COLO668 (cell line): ENCODE measurements at regions not wholly inside any gene's neighbourhood (a gene's known extent, or its start where the extent isn't known, plus 50 kb on each side); places are given as distances from the start of the nearest gene placed in this dataset.
"Not testable (repeated sequence)": the region's sequence is repeated elsewhere in the genome, so short reads cannot be mapped to it uniquely, and the experiment has no call there.

Experiments used
- DNase-seq: peaks from one replicate; lab custom pipeline; 2025; ENCODE audit not compliant: unreplicated experiment; lab: John Stamatoyannopoulos, UW

DNA sequence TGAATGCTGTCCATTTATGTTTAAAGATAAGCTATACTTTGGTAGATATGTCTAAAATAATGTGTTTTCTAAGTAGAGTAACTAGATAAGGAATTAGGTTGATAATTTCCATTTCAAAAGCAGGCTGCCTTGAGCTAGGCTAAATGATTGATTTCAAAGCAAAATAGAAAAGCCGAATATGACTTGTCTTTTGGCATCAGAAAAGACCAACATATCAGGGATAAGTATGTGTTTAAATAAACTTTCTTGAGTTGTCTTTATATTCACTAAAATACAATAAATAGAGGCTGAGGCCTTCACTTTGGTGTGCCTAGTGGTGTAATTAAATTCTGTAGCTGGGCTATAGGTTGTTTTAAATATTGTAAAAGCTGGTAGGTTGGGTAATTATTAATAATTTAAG is 569.0 kb downstream of the TAF11L14 start:
- no peak for DNase-seq

DNA sequence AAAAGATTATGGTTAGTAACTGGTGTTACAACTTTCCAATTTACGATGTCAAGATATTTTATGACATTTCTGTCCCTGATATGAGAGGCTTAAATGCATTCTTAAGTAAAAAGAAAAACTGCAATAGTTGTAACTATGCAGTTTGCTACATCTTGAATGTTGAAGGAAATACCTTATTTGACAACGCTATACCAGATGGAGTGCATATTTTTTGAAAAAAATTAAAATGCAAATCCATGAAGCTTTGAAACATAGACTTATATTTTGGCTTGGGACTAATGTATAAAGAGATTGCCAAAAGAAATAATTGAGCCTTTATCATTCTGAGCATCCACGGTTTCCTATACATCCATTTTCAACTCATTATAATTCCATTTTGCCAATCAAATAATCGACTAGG is 579.4 kb downstream of the TAF11L14 start:
- no peak for DNase-seq

DNA sequence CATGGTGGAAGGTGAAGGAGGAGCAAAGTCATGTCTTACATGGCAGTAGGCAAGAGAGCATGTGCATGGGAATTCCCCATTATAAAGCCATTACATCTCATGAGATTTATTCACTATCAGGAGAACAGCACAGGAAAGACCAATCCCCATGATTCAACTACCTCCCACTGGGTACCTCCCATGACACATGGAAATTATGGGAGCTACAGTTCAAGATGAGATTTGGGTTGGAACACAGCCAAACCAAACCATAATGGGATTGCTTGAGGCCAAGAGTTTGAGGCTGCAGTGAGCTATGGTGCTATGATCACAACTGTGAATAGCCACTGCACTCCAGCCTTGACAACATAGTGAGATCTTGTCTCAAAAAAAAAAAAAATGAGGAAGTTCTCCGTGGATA is 581.8 kb downstream of the TAF11L14 start:
- DNase-seq, result no peak

DNA sequence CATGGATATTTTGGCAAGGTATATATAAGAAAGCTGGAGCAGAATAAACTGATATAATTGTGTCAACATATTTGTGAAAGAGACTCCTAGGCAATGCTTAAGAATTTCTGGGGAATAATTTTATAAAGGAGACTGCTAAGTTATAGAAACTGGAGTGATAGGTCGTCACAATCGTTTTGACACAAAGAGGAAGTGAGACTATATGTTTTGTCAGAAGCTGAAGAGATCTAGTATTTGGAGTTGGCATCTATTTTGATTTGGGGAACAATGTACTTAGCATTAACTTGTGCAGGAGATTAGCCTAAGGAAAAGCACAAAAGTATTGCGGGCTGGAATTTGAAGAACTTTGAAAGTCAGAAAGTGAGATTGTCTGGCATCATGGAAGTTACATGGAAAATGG is 582.5 kb downstream of the TAF11L14 start:
- no peak for DNase-seq

DNA sequence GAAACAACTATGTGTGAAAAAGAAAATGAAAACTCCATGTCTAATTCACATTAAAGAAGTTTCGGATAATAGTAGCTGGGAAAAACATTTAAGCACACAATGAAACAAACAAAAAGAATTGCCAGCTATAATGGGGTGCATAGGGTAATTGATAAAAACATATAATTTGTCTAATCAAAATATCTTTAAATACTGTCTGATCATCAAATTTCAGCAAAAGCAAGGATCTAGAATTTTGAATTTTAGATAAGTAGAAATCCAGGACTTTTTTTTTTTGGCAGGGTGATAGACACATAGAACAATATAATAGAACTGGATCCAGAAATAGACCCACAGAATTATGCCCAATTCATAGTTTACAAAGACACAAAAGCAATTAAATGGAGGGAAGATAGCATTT is 585.0 kb downstream of the TAF11L14 start:
- no peak for DNase-seq

DNA sequence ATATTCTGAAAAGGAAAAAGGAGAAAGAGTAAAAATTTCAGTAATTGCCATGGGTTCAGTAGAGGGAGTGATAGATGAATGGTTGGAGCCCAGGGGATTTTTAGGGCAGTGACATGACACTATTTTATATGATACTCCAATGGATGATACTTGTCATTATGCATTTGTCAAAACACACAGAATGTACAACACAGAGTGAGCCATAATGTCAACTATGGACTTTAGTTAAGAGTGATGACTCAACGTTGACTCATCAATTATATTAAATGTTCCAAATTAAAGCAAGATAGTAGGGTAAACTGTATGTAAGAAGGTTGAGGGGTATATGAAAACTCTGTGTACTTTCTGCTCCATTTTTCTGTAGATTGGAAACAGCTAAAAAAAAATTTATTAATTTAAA is 586.4 kb downstream of the TAF11L14 start:
- no peak for DNase-seq

DNA sequence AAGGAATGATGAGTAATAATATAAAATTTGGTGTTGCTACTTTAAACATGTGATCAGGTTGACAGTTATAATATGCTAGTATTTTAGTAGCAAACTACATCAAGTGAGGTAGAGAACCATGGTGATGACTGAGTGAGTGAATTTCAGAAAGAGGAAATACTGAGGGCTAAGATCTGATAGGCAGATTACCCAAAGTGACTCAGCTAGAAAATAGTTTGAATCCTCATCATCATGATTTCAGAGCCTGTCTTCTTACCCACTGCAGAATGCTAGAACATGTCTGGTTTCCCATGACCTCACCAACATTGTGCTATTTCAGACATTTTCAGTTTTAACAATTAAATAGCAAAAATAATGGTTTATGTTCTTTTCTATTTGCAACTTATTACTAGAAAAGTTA is 602.1 kb downstream of the TAF11L14 start:
- no peak for DNase-seq

DNA sequence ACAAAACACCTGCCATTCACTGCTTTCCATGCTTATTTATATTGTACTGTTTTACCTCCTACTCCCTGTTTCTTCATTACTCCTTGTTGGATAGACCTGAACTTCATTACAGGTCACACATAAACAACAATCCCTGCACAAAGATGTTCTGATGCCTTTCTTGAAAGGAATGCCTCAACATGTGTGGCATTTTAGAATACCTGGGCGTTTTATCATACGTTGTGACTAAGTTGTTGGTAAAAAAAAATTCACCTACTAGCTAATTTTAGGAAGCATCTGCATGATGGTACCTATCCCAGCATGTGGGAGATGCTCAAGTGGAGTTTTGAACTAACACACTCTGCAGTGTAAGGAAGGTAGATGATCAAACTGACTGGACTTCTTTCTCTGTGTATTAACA is 604.1 kb downstream of the TAF11L14 start:
- DNase-seq, result no peak

DNA sequence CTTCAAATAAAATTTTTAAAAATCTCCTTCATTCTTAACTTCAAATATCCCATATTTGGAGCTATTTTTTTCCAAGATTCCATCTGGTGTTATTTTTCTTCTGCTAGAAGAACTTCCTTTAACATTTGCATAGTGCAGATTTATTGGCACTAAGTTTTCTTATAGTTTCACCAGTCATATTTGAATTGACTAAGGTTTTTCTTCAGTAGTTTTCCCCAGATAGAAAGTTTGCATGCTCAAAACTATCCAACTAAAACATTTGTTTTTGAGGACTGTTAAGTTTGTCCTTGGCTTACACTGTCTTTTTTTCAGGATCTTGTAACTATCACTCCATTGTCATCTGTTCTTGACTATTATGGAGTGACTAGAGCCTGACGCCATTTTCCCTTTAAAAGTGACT is 606.7 kb downstream of the TAF11L14 start:
- DNase-seq, result no peak

DNA sequence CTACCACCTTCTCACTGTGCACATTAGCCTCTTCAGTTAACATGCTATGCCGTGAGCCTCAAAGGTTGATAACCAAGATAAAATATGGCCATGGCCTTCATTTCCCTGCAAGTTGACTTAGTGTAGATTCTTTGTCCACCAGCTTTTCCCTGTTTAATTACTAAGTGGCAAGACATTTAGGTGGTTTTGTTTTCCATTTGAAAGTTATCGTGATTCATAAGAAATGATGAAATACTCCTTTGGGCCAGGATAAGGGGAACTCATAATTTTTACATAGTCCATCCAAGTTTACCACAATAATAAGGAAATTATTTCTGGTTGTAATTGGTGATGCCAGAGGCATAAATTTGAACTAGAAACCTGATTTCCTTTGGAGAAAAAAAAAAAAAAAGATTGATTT is 609.6 kb downstream of the TAF11L14 start:
- DNase-seq, result no peak

DNA sequence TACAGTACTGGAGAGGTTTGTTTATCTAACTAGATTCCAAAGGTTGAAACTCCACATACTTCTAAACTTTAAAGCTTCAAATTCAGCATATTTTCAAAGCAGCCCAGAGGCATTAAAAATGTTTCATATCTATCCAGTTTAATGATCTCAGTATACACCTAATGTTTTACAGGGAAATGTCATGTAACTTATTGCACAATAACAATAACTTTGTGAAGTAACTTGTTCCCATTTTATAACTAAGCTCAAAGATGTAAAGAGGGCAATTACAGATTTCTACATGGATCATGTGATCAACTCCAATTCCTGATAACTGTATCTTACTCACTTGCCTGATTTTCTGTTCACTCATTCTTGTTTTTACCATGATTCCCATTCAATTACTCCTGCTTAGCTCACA is 610.0 kb downstream of the TAF11L14 start:
- no peak for DNase-seq

DNA sequence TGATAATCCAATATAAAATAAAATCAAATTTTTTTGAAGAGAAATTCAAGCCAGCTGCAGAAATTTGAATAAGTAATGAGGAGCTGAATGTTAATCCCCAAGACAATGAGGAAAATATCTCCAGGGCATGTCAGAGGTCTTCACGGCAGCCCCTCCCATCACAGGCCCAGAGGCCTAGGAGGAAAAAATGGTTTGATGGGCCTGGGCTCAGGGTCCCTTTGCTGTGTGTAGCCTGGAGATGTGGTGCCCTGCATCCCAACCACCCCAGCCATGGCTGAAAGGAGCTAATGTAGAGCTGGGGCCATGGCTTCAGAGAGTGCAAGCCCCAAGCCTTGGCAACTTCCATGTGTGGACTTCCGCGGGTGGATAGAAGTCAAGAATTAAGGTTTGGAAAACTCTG is 618.3 kb downstream of the TAF11L14 start:
- no peak for DNase-seq

DNA sequence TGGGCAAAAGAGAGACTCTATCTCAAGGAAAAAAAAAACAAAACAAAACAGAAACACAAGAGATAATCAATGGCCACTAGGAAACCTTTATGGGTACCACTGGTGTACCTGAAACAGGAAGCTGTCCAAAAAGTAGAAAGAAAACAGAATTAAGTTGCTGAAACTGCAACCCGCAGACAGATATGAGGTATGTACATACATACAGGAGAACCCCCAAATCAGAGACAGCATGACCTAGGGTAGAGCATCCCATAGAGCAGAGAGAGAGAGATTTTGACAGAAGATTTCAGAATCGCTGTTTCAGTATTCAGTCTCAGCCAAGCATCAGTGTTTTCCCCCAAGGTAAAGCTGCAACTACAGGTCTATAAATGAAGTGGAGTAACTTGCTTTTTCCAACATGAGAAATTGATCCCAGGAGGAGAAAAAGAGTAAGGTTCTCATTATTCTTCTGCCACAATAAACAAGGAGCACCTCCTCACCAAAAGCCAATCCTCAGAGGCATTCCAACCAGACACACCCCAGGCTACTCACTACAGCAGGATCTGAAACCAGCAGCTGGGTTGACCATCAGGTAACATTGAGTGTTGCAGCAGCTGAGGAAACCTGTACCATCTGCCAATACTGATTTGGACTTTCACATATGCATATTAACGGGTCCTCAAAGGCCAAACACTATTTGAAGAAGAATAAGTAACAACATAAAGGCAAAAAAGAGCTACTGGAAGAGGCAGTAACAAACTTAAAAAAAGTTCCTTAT is 630.0 kb downstream of the TAF11L14 start:
- DNase-seq, result no peak

DNA sequence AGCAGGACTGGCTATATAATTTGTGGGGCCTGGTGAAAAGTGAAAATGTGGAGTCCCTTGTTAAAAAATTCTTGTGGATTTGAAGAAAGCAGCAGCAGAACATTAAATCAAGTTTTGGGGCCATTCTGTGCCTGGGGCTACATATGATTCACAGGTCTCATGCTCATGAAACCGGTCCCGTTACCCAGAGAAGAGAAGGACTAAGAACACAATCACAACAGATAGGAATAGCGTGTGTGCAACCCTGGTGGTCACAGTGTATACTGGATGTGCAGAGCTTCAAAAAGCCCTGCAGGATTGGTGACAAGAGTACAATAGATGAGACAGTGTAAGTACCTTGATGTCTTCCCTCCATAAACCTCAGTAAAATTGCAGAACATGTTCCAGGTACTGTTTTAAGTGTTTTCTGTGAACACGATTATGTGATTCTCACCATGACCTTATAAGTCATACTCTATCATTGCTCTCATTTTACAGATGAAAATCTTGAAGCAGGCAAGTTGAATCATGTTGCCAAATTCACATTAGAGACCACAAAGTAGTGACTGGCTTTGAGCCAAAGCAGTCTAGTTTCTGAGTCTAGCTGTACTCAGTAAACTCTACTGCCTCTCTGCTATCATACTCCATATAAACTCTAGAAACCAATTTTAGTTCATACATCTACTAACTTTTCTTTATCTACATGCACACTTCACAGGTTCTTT is 636.5 kb downstream of the TAF11L14 start:
- DNase-seq, result no peak

DNA sequence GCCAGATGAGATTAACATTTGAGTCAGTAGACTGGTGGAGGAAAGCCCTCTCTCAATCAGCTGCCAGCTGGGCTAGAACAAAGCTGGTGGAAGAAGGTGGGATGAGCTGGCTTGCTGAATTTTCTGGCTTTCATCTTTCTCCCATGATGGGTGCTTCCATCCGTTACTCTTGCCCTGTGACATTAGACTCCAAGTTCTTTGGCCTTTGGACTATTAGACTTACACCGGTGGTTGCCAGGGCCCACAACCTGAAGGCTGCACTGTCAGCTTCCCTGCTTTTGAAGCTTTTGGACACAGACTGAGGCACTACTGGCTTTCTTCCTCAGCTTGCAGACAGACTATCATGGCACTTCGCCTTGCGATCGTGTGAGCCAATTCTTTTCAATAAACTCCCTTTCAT is 642.7 kb downstream of the TAF11L14 start:
- DNase-seq, result no peak

DNA sequence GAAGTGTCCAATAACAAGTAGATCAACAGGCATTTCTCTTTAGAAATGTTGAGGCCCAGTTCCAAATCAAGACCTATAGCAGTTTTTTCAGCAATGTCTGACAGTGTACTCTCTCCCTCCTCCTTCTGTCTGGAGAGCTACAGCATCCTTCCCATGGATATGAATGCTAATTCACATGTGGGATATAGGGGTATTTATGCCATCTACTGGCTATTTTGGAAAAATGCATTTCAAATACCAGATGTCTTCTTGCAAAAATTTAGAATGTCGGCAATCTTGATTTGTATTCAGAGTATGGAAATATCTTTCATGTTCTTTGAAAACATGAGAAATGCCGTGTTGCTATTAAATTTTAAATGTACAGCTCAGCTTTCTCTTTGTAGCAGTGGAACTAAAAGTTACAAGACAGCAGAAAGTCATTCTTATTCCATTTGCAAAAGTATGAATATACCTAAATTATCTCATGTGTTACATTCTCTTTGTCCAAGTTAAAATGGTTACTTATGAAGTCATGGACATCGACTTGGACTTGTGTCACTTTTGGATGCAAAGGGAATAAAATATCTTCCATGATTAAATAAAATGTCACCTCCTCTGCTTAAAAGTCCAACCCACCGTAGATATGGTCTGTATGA is 647.8 kb downstream of the TAF11L14 start:
- no peak for DNase-seq

DNA sequence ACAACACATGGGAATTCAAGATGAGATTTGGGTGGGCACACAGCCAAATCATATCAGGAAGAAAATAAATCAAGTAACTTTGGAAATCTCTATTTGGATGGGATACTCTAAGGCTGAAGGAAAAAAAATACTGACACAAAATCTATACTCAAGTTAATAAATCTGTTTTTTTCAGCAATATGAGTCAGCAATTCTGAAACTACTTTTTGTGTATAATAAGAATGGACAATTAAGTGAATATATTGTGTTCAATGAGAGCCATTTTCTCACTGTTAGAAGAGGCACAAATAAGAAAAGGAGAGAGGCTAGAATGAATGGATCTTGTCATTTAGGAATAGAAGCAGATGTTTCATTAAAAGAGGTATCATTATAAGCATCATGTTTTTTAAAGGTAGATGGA is 651.0 kb downstream of the TAF11L14 start:
- no peak for DNase-seq

DNA sequence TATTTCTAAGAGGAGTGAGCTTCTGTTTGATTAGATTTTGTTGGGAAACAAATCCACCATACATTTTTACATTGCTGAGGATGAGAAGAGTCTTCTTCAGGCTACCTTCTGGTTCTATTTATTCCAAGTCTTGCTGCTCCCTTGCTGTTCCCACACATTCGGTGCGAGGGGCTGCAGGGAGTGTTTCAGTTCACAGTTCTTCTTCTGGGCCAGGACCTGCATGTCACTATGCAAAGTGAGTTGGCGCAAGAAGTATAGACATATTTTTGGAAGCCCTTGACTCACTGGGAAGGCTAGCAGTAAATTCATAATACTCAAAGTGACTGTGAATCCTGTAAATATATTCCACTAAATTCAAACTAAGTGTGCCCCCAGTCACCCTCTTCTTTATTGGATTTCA is 657.9 kb downstream of the TAF11L14 start:
- DNase-seq, result no peak

DNA sequence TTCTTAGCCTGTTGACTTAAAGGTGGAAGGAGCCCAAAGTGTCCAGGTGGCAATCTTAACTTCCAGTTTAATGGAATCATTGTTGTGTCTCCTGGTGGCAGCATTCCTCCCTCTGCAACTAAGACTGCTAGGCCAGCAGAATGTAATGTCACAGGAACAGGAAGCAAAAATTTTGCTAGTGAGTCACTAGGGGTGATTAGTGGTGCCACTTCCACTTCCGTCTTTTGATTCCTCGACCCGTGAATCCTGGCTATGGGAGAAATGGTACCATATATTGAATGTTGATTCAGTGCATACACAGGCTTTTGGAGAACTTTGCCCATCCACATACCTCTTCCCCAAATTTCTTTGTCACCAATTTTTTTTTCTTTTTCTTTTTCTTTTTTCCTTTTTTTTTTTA is 661.4 kb downstream of the TAF11L14 start:
- not testable (repeated sequence) for DNase-seq

DNA sequence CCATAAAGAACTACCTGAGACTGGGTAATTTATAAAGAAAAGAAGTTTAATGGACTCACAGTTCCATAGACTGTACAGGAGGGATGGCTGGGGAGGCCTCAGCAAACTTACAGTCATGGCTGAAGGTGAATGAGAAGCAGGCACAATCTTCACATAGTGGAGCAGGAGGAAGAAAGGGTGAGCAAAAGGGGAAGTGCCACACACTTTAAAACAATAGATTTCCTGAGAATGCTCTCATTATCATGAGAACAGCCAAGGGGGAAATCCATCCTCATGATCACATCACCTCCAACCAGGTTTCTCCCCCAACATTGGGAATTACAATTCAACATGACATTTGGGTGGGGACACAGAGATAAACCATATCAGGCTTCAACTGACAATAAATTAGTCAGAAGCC is 664.9 kb downstream of the TAF11L14 start:
- no peak for DNase-seq

DNA sequence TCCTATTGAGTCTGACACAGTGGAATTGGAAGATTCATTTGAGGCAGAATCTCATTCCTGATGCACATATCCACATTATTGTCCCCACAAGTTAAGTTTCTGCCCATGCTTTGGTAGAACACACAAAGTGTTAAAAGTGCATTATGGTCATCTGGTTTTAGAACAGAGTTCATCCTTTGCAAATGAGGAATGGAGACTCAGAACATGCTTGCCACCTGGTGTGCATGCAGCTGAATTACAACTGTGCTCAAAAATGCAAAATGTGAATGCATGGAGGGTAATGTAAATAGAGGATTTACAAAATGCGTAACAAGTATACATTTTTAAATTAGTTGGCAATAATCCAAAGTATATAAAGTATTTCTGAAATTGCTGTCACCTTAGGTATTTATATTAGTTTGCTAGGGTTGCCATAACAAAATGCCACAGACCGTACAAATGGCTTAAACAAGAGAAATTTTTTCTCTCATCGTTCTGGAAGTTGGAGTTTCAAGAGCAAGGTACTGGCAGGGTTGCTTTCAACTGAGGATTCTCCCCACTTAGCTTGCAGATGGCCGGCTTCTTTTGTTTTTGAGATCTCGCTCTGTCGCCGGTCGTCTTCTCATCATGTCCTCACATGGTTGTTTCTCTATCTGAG is 671.1 kb downstream of the TAF11L14 start:
- DNase-seq, result no peak

DNA sequence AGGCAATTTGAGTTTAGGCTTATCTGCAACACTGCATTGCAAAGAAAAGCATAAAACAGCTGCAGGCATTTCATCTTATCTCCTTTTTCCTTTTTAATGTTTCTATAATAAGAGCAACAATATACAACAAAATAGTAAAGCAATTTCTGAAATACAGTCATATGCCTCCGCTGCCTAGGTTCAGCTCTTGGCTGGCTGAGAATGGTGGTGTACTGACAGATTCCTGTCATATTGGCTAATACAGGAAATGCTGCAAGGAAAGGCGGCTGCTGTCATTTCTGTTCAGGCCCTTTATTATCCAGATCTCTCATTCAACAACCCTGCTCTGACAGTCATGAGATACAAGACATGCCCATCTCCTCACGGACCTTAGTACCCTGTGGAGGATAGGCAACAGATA is 677.0 kb downstream of the TAF11L14 start:
- no peak for DNase-seq
